ENCODE measurements at regions not wholly inside any gene's neighbourhood (a gene's known extent, or its start where the extent isn't known, plus 50 kb on each side); places are given as distances from the start of the nearest gene placed in this dataset.

DNA sequence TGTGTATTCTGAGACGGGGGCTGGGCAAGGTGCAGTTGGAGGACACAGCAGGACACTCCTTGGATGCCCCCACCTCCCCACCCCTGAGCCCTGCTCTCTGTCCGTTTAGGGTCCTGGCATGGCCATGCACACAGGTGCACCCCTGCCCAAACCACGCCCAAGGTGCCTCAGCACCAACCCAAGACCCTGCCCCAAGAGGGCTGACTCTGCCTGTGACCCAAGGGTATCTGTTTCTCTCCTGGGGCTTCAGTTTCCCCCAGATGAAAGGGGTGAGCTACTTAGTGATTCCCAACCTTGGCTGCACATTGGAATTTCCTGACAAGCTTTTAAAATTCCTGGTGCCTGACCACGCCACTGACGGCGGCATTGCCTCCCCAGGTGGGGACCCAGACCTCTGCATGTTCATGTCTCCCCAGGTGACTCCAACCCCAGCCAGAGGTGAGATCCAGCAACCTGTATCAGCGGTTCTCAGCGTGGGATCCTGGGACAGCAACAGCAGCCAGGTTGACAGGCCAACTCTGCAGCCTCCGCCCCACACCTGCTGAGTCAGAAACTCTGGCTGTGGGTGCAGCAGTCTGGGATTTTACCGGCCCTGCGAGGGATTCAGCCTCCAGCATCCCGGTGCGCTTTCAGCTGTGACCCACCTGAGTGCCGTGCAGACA lies 483.4 kb downstream of the NPHP4 start:
- ATAC-seq = no peak
- in situ Hi-C loops (cut with MboI; ENCODE audit: low sequenced_read_pairs in 4 of 4) = loop anchor here (25.0 kb wide), 4 partner anchors 229 to 454 kb away; no protein-coding TSS in a partner anchor
- Histone ChIP-seq H3K27ac (no peak overlapping the region), H3K4me1 (no peaks in the 10 kb centered on the region), H3K27me3 (peaks cover 0 to 5% (median 0%) of the 10 kb centered on the region in 3 donors), H3K36me3 (no peaks in the 10 kb centered on the region), H3K9me3 (no peaks in the 10 kb centered on the region), H3K4me3 (no peak overlapping the region)
- intact Hi-C loops (cut with DNase I; ENCODE audit: low total_unique reads) = no loop called here
- no peak for TF ChIP-seq POLR2A (IDR thresholded peaks at IDR 0.05)
- TF ChIP-seq, protein P1, sequence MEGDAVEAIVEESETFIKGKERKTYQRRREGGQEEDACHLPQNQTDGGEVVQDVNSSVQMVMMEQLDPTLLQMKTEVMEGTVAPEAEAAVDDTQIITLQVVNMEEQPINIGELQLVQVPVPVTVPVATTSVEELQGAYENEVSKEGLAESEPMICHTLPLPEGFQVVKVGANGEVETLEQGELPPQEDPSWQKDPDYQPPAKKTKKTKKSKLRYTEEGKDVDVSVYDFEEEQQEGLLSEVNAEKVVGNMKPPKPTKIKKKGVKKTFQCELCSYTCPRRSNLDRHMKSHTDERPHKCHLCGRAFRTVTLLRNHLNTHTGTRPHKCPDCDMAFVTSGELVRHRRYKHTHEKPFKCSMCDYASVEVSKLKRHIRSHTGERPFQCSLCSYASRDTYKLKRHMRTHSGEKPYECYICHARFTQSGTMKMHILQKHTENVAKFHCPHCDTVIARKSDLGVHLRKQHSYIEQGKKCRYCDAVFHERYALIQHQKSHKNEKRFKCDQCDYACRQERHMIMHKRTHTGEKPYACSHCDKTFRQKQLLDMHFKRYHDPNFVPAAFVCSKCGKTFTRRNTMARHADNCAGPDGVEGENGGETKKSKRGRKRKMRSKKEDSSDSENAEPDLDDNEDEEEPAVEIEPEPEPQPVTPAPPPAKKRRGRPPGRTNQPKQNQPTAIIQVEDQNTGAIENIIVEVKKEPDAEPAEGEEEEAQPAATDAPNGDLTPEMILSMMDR (IDR thresholded peaks at IDR 0.05 in 4 of 5, conservative IDR thresholded peaks at IDR 0.05 in 1 of 5) = no peak
- no peak for DNase-seq

GRCh38 chr1:5507340-5507739 lies 484.9 kb downstream of the NPHP4 start:
- H3K9me3 ChIP-seq = no peaks in the 10 kb centered on the region
- TF ChIP-seq, protein P1 (IDR thresholded peaks at IDR 0.05 in 4 of 5, conservative IDR thresholded peaks at IDR 0.05 in 1 of 5) = no peak
- no peak for TF ChIP-seq POLR2A (IDR thresholded peaks at IDR 0.05)
- in situ Hi-C loops (cut with MboI; ENCODE audit: low sequenced_read_pairs in 4 of 4) = loop anchor here (25.0 kb wide), 4 partner anchors 230 to 455 kb away; no protein-coding TSS in a partner anchor
- ATAC-seq (no peak), DNase-seq (no peak)
- no peak overlapping the region for H3K27ac ChIP-seq
- H3K27me3 ChIP-seq = peaks cover 0 to 6% (median 0%) of the 10 kb centered on the region in 3 donors
- no peaks in the 10 kb centered on the region for H3K36me3 ChIP-seq
- no peak overlapping the region for H3K4me3 ChIP-seq
- intact Hi-C loops (cut with DNase I; ENCODE audit: low total_unique reads) = no loop called here
- no peaks in the 10 kb centered on the region for H3K4me1 ChIP-seq

GRCh38 chr1:5506634-5507033 lies 485.6 kb downstream of the NPHP4 start:
- H3K36me3 ChIP-seq = no peaks in the 10 kb centered on the region
- DNase-seq (no peak), ATAC-seq (no peak)
- TF ChIP-seq POLR2A (IDR thresholded peaks at IDR 0.05) = no peak
- TF ChIP-seq, protein P1 (IDR thresholded peaks at IDR 0.05 in 4 of 5, conservative IDR thresholded peaks at IDR 0.05 in 1 of 5) = no peak
- no peak overlapping the region for H3K27ac ChIP-seq
- intact Hi-C loops (cut with DNase I; ENCODE audit: low total_unique reads) = no loop called here
- no peaks in the 10 kb centered on the region for H3K4me1 ChIP-seq
- no peaks in the 10 kb centered on the region for H3K9me3 ChIP-seq
- in situ Hi-C loops (cut with MboI; ENCODE audit: low sequenced_read_pairs in 4 of 4) = loop anchor here (25.0 kb wide), 4 partner anchors 231 to 456 kb away; no protein-coding TSS in a partner anchor
- H3K27me3 ChIP-seq = peaks cover 0 to 6% (median 0%) of the 10 kb centered on the region in 3 donors
- H3K4me3 ChIP-seq = no peak overlapping the region

DNA sequence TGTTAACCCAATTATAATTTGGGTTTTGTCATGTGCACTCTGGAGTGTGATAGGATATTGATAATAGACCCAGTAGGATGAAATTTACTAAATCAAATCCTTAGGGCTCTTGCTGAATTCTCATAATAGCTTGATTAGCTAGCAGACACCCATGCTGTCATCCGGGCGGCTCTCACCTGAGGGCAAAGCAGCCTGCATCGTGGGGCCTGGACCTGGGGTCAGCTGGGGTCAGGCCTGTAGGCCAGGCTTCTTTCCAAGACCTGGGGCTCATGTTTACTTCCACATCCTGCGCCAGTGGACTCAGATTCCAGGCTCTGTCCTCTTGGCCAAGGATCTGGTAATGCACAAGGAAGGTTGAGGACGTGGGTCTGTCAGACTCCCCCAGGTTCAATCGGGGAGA lies 486.3 kb downstream of the NPHP4 start:
- in situ Hi-C loops (cut with MboI; ENCODE audit: low sequenced_read_pairs in 4 of 4) (loop anchor here (25.0 kb wide), 4 partner anchors 231 to 456 kb away; no protein-coding TSS in a partner anchor), intact Hi-C loops (cut with DNase I; ENCODE audit: low total_unique reads) (no loop called here)
- Histone ChIP-seq H3K36me3 (no peaks in the 10 kb centered on the region), H3K27ac (no peak overlapping the region), H3K4me1 (no peaks in the 10 kb centered on the region), H3K27me3 (peaks cover 0 to 6% (median 0%) of the 10 kb centered on the region in 3 donors), H3K9me3 (no peaks in the 10 kb centered on the region), H3K4me3 (no peak overlapping the region)
- DNase-seq = no peak
- ATAC-seq = no peak
- no peak for TF ChIP-seq POLR2A (IDR thresholded peaks at IDR 0.05)
- TF ChIP-seq, protein P1 (IDR thresholded peaks at IDR 0.05 in 4 of 5, conservative IDR thresholded peaks at IDR 0.05 in 1 of 5) = no peak

All from gastrocnemius medialis (tissue), 4 donors.